Upper lobe of left lung (tissue), 6 donors: ENCODE measurements at regions not wholly inside any gene's neighbourhood (a gene's known extent, or its start where the extent isn't known, plus 50 kb on each side); places are given as distances from the start of the nearest gene placed in this dataset.

Experiments
- ATAC-seq, 2 donors: fragments of 200-7000 bp; cut with Tn5 transposase; one replicate each; pipeline ENCODE4 v1.9.1; 2022; ENCODE audit warnings: mild to moderate bottlenecking in 2 of 2, moderate library complexity in 2 of 2; ENCODE audit not compliant: low FRiP score in 2 of 2
- DNase-seq, 2 donors: peaks; one replicate each; pipeline ENCODE4 v3.0.0-alpha.2; 2019 to 2020
- H3K27ac ChIP-seq, 4 donors: fragments of 200-600 bp; sonication (generic); one replicate each; pipeline ENCODE4 v1.5.1; 2016 to 2019
- H3K27me3 ChIP-seq, 4 donors: fragments of 200-600 bp; sonication (generic); one replicate each; pipeline ENCODE4 v1.5.1; 2017 to 2019
- H3K36me3 ChIP-seq, 4 donors: fragments of 200-600 bp; sonication (generic); one replicate each; pipeline ENCODE4 v1.5.1; 2016 to 2019
- H3K4me1 ChIP-seq, 4 donors: fragments of 200-600 bp; sonication (generic); one replicate each; pipeline ENCODE4 v1.5.1; 2018 to 2019
- H3K4me3 ChIP-seq, 4 donors: fragments of 200-600 bp; sonication (generic); one replicate each; pipeline ENCODE4 v1.5.1; 2017 to 2019; ENCODE audit warnings: mild to moderate bottlenecking in 2 of 4, moderate library complexity in 1 of 4
- H3K9me3 ChIP-seq, 4 donors: fragments of 200-600 bp; sonication (generic); one replicate each; pipeline ENCODE4 v1.5.1; 2018 to 2019
- EP300 ChIP-seq, 4 donors: sonication (generic); formaldehyde crosslinking; IDR thresholded peaks; one replicate each; pipeline ENCODE4 v1.5.1; 2017; ENCODE audit warnings: antibody characterized with exemption in 4 of 4, control low read depth in 2 of 4
- POLR2A ChIP-seq, 4 donors: fragments of 450-650 bp; IDR thresholded peaks; one replicate each; pipeline ENCODE4 v1.5.1; 2016 to 2017; ENCODE audit warnings: antibody characterized with exemption in 4 of 4, mild to moderate bottlenecking in 2 of 4
- POLR2AphosphoS5 ChIP-seq, 2 donors: sonication (generic); formaldehyde crosslinking; IDR thresholded peaks; one replicate each; pipeline ENCODE4 v1.5.1; 2017; ENCODE audit warnings: antibody characterized with exemption in 2 of 2
- WGBS, 2 donors: methylation state at CpG; one replicate each; pipeline ENCODE4 v1.1.5; 2017 to 2018; 5-methylcytosine and 5-hydroxymethylcytosine counted together
- TF ChIP-seq, protein P1 (sequence below), 6 experiments: fragments of 450-650 bp in 4 of 6; fragments of 200-600 bp in 2 of 6; sonication (generic) in 2 of 6; IDR thresholded peaks; one replicate each; pipeline ENCODE4 v1.5.1; 2016 to 2019; ENCODE audit warnings: antibody characterized with exemption in 6 of 6
- donor health status: DM: no; HTN: no; CAD: no; lungs with moderate emphysema.
- donor health status: DM: no; HTN: yes; CAD: no; lungs with severe emphysema.

DNA sequence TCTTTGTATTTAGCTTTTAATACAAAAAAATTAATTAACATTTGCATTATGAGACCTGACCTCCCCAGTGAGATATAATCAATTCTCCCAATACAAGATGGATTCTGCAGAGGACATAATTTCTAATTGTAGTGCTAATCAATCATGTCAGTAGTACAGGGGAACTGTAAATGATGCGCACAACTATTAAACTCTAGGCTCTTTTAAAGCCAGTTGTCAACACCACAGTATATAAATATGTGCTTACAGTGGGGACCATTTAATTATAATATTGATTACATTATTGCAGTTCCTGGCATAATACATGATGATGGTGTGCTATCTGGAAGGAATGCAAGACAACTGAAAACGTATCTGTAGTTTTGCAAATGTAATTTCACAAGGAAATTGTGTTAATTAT lies 285.6 kb upstream of the EPHA4 start:
- TF ChIP-seq POLR2A (IDR thresholded peaks at IDR 0.05) (no peak), EP300 (IDR thresholded peaks at IDR 0.05) (no peak), POLR2AphosphoS5 (IDR thresholded peaks at IDR 0.05) (no peak)
- TF ChIP-seq, protein P1, sequence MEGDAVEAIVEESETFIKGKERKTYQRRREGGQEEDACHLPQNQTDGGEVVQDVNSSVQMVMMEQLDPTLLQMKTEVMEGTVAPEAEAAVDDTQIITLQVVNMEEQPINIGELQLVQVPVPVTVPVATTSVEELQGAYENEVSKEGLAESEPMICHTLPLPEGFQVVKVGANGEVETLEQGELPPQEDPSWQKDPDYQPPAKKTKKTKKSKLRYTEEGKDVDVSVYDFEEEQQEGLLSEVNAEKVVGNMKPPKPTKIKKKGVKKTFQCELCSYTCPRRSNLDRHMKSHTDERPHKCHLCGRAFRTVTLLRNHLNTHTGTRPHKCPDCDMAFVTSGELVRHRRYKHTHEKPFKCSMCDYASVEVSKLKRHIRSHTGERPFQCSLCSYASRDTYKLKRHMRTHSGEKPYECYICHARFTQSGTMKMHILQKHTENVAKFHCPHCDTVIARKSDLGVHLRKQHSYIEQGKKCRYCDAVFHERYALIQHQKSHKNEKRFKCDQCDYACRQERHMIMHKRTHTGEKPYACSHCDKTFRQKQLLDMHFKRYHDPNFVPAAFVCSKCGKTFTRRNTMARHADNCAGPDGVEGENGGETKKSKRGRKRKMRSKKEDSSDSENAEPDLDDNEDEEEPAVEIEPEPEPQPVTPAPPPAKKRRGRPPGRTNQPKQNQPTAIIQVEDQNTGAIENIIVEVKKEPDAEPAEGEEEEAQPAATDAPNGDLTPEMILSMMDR (IDR thresholded peaks at IDR 0.05), result no peak
- WGBS, 2 donors, result 47 to 65% methylated on average over 2 of the region's 2 CpGs
- DNase-seq (no peak), ATAC-seq (no peak)
- Histone ChIP-seq H3K4me3 (no peak overlapping the region), H3K27me3 (no peaks in the 10 kb centered on the region), H3K9me3 (no peaks in the 10 kb centered on the region), H3K4me1 (no peaks in the 10 kb centered on the region), H3K27ac (no peak overlapping the region), H3K36me3 (no peaks in the 10 kb centered on the region)

DNA sequence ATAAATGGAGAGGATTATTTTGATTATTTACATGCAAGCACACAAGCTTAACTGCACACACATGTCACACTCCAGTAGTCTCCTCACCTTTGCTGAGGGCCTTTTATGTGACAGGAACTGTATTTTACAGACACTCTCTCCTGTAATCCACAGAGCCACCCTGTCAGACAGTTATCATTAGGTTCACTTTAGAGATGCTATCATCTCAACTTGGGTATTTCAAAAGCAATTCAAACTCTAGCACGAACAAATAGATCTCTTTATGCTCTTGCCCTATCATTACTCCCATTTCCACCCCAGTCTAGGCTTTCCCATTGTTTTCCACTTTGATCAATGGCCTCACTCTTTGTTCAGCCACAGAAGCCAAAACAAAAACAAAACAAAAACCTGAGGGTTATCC lies 281.2 kb upstream of the EPHA4 start:
- Histone ChIP-seq H3K4me3 (no peak overlapping the region), H3K36me3 (no peaks in the 10 kb centered on the region), H3K27ac (no peak overlapping the region), H3K27me3 (no peaks in the 10 kb centered on the region), H3K9me3 (no peaks in the 10 kb centered on the region), H3K4me1 (no peaks in the 10 kb centered on the region)
- TF ChIP-seq POLR2AphosphoS5 (IDR thresholded peaks at IDR 0.05), result no peak
- no peak for TF ChIP-seq EP300 (IDR thresholded peaks at IDR 0.05)
- no peak for TF ChIP-seq POLR2A (IDR thresholded peaks at IDR 0.05)
- TF ChIP-seq, protein P1 (IDR thresholded peaks at IDR 0.05), result no peak
- DNase-seq (no peak), ATAC-seq (no peak)
- WGBS, 2 donors, result 32 to 37% methylated on average over 1 of the region's 1 CpG

DNA sequence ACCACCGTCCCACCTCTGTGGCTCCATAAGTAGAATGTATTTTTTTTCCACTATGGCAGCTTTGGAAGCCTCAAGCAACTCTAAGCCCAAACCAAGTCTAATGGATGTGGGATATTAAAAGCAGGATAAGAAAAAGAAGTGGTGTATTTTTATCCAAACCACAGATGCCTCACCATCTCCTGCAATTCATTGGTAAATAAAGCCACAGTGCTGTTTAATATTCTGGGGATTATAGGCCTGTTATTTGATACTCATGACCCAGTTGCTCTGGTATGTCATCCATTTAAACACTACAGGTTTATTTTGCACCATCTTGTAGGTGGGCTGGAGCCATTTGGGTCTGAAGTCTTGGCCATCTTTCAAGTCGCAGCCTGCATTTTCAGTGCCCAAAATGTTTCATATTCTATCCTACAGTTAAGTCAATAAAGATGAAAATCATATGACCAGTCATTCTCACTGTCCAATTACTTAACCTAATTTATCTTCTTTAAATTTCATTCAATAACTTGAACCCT lies 279.5 kb upstream of the EPHA4 start:
- ATAC-seq (no peak), DNase-seq (no peak)
- TF ChIP-seq POLR2AphosphoS5 (IDR thresholded peaks at IDR 0.05) (no peak), EP300 (IDR thresholded peaks at IDR 0.05) (no peak), POLR2A (IDR thresholded peaks at IDR 0.05) (no peak)
- TF ChIP-seq, protein P1 (IDR thresholded peaks at IDR 0.05), result no peak
- no peak overlapping the region for H3K27ac ChIP-seq
- H3K4me1 ChIP-seq, result no peaks in the 10 kb centered on the region
- H3K27me3 ChIP-seq, result no peaks in the 10 kb centered on the region
- 81 to 94% methylated on average over 2 of the region's 2 CpGs for whole genome bisulfite sequencing, 2 donors
- H3K36me3 ChIP-seq, result no peaks in the 10 kb centered on the region
- H3K9me3 ChIP-seq, result no peaks in the 10 kb centered on the region
- no peak overlapping the region for H3K4me3 ChIP-seq

DNA sequence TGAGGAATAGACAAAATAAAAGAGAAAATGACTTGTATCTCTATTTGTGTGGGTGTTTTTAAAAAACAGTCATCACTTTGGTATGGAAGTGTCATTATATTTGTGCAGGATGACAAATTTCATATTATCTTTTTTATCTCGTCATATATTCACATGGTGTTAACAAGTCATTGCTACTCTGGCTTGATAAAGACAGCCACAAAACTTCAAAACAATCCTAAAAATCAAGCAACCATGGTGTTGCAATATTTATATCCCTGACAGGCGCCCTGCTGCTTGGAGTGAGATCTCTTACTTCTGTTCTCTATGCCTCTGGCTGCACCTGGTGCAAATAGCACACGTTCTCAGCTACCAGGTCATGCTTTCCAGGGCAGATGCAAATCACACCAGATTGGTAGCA lies 278.0 kb upstream of the EPHA4 start:
- H3K27ac ChIP-seq, result no peak overlapping the region
- WGBS, 2 donors, result 61 to 62% methylated on average over 3 of the region's 3 CpGs
- no peaks in the 10 kb centered on the region for H3K4me1 ChIP-seq
- no peaks in the 10 kb centered on the region for H3K36me3 ChIP-seq
- H3K4me3 ChIP-seq, result no peak overlapping the region
- ATAC-seq (no peak), DNase-seq (no peak)
- no peak for TF ChIP-seq EP300 (IDR thresholded peaks at IDR 0.05)
- TF ChIP-seq POLR2A (IDR thresholded peaks at IDR 0.05), result no peak
- TF ChIP-seq, protein P1 (IDR thresholded peaks at IDR 0.05), result no peak
- TF ChIP-seq POLR2AphosphoS5 (IDR thresholded peaks at IDR 0.05), result no peak
- no peaks in the 10 kb centered on the region for H3K27me3 ChIP-seq
- H3K9me3 ChIP-seq, result no peaks in the 10 kb centered on the region

DNA sequence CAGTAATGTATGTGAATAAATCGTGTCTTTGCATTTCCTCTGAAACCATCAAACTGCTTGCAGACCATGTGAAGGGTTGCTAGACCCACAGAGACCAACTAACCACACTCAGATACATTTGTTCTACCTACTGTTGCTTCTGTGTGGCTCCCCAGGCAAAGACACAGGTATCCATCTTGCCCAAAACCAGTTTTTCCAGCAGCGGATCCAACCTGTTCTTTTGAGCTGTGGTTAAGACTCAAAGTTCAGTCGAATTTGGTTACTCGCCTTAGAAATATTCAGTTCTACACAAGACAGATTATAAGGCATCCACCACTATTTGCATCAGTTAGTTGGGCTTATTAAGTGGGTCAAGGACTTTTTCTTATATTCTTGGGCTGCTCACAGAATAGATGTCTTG lies 276.2 kb upstream of the EPHA4 start:
- Histone ChIP-seq H3K36me3 (no peaks in the 10 kb centered on the region), H3K27ac (no peak overlapping the region), H3K4me1 (peaks cover 0 to 3% (median 0%) of the 10 kb centered on the region in 4 donors), H3K4me3 (no peak overlapping the region), H3K9me3 (no peaks in the 10 kb centered on the region), H3K27me3 (no peaks in the 10 kb centered on the region)
- no peak for DNase-seq
- ATAC-seq, result no peak
- no peak for TF ChIP-seq EP300 (IDR thresholded peaks at IDR 0.05)
- TF ChIP-seq, protein P1 (IDR thresholded peaks at IDR 0.05), result no peak
- 79 to 87% methylated on average over 4 of the region's 4 CpGs for WGBS, 2 donors
